WI38 (cell line): ENCODE measurements at regions not wholly inside any gene's neighbourhood (a gene's known extent, or its start where the extent isn't known, plus 50 kb on each side); places are given as distances from the start of the nearest gene placed in this dataset.

Source experiments
- H3K4me3 ChIP-seq: 2 replicates; pipeline ENCODE4 v1.5.1; 2011; ENCODE audit warnings: low read depth, mild to moderate bottlenecking, control low read depth, low read length
- CTCF ChIP-seq: IDR thresholded peaks from 2 replicates; pipeline ENCODE4 v1.5.1; 2012; ENCODE audit warnings: low read depth, mild to moderate bottlenecking, control low read depth, low read length

- H3K4me3 ChIP-seq = no peak overlapping the region
- TF ChIP-seq CTCF = no peak
These were observed 164.7 kb upstream of the TBX3 start for GRCh38 chr12:114848666-114849065.

DNA sequence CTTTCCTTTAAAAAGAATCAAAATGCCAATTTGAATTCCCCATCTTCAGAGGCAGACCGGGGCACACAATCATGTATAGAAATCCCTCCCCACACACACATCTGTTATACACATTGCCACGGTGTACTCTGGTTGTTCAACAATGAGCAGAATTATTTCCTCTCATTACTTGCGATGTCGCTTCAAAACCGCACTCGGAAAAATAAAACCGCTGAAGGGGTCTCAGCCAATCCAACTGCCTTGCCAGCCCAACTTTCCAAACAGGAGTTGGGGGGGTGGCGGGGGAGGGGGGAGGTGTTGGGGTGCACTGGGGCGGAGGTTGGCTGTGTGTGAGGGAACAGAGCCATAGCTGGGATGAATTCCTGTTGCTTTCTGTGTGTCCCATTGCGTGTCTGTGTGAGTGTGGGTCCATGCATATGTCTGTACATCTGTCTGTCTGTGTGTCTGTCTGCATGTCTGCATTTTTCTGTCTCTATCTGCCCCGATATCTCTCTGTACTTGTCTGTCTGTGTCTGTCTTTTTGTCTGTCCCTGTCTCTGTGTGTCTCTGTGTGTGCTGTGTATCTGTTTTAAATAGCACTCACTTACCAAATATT lies 163.6 kb upstream of the TBX3 start:
- no peak overlapping the region for H3K4me3 ChIP-seq
- TF ChIP-seq CTCF = no peak

GRCh38 chr12:114846771-114847170 lies 162.8 kb upstream of the TBX3 start:
- TF ChIP-seq CTCF = no peak
- no peak overlapping the region for H3K4me3 ChIP-seq

GRCh38 chr12:114841557-114842251 lies 157.7 kb upstream of the TBX3 start:
- H3K4me3 ChIP-seq = no peak overlapping the region
- no peak for TF ChIP-seq CTCF

DNA sequence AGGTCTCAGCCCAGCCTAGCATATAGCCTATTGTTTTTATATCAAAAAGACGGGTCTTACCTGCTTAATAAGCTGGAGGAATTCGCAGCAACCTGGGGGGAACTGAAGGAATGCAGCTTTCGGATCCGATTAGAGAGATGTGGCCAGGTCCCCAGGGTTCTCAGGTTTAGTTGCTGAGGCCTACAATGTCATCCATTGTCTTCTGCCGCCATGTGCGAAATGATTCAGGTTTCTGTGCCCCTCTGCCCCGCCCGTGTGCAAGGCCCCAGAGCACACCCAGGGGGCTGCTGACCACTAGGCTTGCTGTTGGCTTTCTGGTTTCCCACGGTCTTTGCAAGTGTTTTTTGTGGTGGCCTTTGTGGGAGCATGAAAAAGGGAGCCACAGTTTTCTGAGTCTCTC lies 154.5 kb upstream of the TBX3 start:
- no peak for TF ChIP-seq CTCF
- H3K4me3 ChIP-seq = no peak overlapping the region

- H3K4me3 ChIP-seq = no peak overlapping the region
- no peak for TF ChIP-seq CTCF
These were observed 152.6 kb upstream of the TBX3 start for GRCh38 chr12:114836609-114837008.

GRCh38 chr12:114835031-114835430 lies 151.1 kb upstream of the TBX3 start:
- no peak for TF ChIP-seq CTCF
- no peak overlapping the region for H3K4me3 ChIP-seq
